ENCODE measurements at regions not wholly inside any gene's neighbourhood (a gene's known extent, or its start where the extent isn't known, plus 50 kb on each side); places are given as distances from the start of the nearest gene placed in this dataset.
"Not testable (repeated sequence)": the region's sequence is repeated elsewhere in the genome, so short reads cannot be mapped to it uniquely, and the experiment has no call there.

- no peak for DNase-seq
These were observed 131.7 kb downstream of the BCL2L11 start for GRCh38 chr2:111252436-111252835.

GRCh38 chr2:111254916-111255315, 134.2 kb downstream of the BCL2L11 start:
- not testable (repeated sequence) for DNase-seq

GRCh38 chr2:111256628-111257027, 135.9 kb downstream of the BCL2L11 start:
- DNase-seq, result not testable (repeated sequence)

- DNase-seq, result not testable (repeated sequence)
These were observed 136.9 kb downstream of the BCL2L11 start for GRCh38 chr2:111257607-111258006.

GRCh38 chr2:111258318-111258717, 137.6 kb downstream of the BCL2L11 start:
- DNase-seq, result not testable (repeated sequence)

GRCh38 chr2:111262627-111263379, 142.1 kb downstream of the BCL2L11 start:
- not testable (repeated sequence) for DNase-seq

GRCh38 chr2:111263380-111264017, 142.8 kb downstream of the BCL2L11 start:
- DNase-seq, result not testable (repeated sequence)

- DNase-seq, result not testable (repeated sequence)
These were observed 144.2 kb downstream of the BCL2L11 start for GRCh38 chr2:111264956-111265355.

GRCh38 chr2:111266556-111266955, 145.8 kb downstream of the BCL2L11 start:
- DNase-seq, result not testable (repeated sequence)

GRCh38 chr2:111267038-111267437, 146.3 kb downstream of the BCL2L11 start:
- not testable (repeated sequence) for DNase-seq

GRCh38 chr2:111269761-111270323, 149.1 kb downstream of the BCL2L11 start:
- DNase-seq, result not testable (repeated sequence)

- DNase-seq, result not testable (repeated sequence)
These were observed 149.9 kb downstream of the BCL2L11 start for GRCh38 chr2:111270569-111270968.

- DNase-seq, result not testable (repeated sequence)
These were observed 151.1 kb downstream of the BCL2L11 start for GRCh38 chr2:111271647-111272304.

- DNase-seq, result not testable (repeated sequence)
These were observed 152.3 kb downstream of the BCL2L11 start for GRCh38 chr2:111273007-111273406.

- not testable (repeated sequence) for DNase-seq
These were observed 154.5 kb downstream of the BCL2L11 start for GRCh38 chr2:111275047-111275853.

GRCh38 chr2:111275854-111276171, 155.1 kb downstream of the BCL2L11 start:
- DNase-seq, result not testable (repeated sequence)

GRCh38 chr2:111278133-111278532, 157.4 kb downstream of the BCL2L11 start:
- not testable (repeated sequence) for DNase-seq

GRCh38 chr2:111280709-111281286, 160.1 kb downstream of the BCL2L11 start:
- not testable (repeated sequence) for DNase-seq

- not testable (repeated sequence) for DNase-seq
These were observed 161.4 kb downstream of the BCL2L11 start for GRCh38 chr2:111282162-111282561.

GRCh38 chr2:111287646-111288568, 167.2 kb downstream of the BCL2L11 start:
- not testable (repeated sequence) for DNase-seq

- DNase-seq, result not testable (repeated sequence)
These were observed 169.7 kb downstream of the BCL2L11 start for GRCh38 chr2:111290370-111290769.

Data from NCI-H510A (cell line).